Testis (tissue), 2 donors: ENCODE measurements at regions not wholly inside any gene's neighbourhood (a gene's known extent, or its start where the extent isn't known, plus 50 kb on each side); places are given as distances from the start of the nearest gene placed in this dataset.

ENCODE experiments used
- POLR2A ChIP-seq: fragments of 450-650 bp; IDR thresholded peaks from one replicate; pipeline ENCODE4 v1.6.1; 2017; ENCODE audit warnings: antibody characterized with exemption, mild to moderate bottlenecking, moderate library complexity
- TF ChIP-seq, protein P1 (sequence below), 3 experiments: fragments of 450-650 bp in 2 of 3; fragments of 200-600 bp in 1 of 3; sonication (generic) in 1 of 3; IDR thresholded peaks; one replicate each; pipeline ENCODE4 v1.5.1; 2016 to 2019; ENCODE audit warnings: antibody characterized with exemption in 3 of 3, mild to moderate bottlenecking in 2 of 3, moderate library complexity in 1 of 3

DNA sequence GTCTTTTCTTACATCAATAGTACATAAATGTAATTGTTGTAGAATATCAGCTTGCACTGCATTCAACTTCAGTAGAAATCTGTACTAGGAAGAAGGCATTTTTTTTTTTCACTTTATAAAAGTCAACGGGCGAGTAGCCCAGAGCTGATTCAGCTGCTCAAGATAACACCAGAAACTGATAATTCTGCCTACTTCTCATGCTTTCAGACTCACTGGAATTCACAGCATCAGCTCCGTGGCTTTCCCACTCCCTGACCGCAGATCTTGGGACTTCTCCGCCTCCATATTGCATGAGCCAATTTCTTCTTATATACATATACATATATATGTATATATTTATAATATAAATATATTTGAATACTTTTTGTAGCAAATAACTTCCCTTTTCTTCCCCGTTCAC lies 263.1 kb upstream of the RXFP2 start:
- TF ChIP-seq, protein P1, sequence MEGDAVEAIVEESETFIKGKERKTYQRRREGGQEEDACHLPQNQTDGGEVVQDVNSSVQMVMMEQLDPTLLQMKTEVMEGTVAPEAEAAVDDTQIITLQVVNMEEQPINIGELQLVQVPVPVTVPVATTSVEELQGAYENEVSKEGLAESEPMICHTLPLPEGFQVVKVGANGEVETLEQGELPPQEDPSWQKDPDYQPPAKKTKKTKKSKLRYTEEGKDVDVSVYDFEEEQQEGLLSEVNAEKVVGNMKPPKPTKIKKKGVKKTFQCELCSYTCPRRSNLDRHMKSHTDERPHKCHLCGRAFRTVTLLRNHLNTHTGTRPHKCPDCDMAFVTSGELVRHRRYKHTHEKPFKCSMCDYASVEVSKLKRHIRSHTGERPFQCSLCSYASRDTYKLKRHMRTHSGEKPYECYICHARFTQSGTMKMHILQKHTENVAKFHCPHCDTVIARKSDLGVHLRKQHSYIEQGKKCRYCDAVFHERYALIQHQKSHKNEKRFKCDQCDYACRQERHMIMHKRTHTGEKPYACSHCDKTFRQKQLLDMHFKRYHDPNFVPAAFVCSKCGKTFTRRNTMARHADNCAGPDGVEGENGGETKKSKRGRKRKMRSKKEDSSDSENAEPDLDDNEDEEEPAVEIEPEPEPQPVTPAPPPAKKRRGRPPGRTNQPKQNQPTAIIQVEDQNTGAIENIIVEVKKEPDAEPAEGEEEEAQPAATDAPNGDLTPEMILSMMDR (IDR thresholded peaks at IDR 0.05) = no peak
- TF ChIP-seq POLR2A = no peak
